GM18498 (cell line): ENCODE measurements at regions not wholly inside any gene's neighbourhood (a gene's known extent, or its start where the extent isn't known, plus 50 kb on each side); places are given as distances from the start of the nearest gene placed in this dataset.
"Not testable (repeated sequence)": the region's sequence is repeated elsewhere in the genome, so short reads cannot be mapped to it uniquely, and the experiment has no call there.

Experiments used
- ATAC-seq: cut with Tn5 transposase; IDR thresholded peaks from one replicate; pipeline ENCODE4 v1.9.1; 2021; ENCODE audit warnings: mild to moderate bottlenecking, moderate library complexity; ENCODE audit not compliant: unreplicated experiment

GRCh38 chr6:141464896-141465295 is 667.8 kb upstream of the GJE1 start:
- no peak for ATAC-seq

DNA sequence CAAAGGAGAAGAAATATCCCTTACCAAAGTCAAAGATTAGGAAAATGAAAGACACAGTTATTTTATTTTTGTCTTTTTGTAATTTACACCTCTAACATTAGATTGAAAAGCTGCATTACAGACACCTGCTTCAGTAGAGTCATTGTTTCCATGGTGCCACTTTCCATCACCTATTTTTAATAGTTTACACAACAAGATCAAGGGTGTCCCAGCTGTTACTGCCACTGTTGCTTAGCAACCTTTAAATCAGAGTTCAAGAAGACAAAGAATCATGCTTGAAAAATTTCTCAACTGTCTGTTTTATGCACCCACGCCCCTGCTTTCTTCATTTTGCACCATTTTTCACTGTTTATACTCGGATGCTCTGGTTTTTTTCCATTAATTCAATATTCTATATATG is 668.2 kb upstream of the GJE1 start:
- peak; percentile 82 for ATAC-seq

GRCh38 chr6:141463237-141463977 is 669.3 kb upstream of the GJE1 start:
- peak; percentile 89 for ATAC-seq

GRCh38 chr6:141460743-141461484 is 671.8 kb upstream of the GJE1 start:
- ATAC-seq, result no peak

DNA sequence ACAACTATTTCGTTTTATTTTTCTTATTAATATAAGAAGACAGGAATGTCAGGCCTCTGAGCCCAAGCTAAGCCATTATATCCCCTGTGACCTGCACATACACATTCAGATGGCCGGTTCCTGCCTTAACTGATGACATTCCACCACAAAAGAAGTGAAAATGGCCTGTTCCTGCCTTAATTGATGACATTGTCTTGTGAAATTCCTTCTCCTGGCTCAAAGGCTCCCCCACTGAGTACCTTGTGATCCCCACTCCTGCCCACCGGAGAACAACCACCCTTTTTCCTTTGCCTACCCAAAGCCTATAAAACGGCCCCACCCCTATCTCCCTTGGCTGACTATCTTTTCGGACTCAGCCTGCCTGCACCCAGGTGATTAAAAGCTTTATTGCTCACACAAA is 672.5 kb upstream of the GJE1 start:
- ATAC-seq, result not testable (repeated sequence)

DNA sequence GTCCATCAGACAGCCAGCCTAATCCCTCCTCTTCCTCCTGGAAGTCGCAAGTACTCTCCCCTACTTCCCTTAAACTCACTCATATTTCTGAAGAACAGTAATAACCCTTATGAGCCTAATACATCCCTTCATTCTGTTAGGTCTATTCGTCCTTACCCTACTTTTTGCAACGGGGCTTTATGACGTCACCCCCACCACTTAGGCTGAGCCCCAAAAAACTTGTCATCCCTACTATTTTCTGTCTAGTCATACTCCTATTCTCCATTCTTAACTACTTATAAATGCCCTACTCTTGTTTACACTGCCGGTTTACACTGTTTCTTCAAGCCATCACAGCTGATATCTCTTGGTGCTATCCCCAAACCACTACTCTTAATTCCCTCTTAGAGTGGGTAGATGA is 674.7 kb upstream of the GJE1 start:
- ATAC-seq, result not testable (repeated sequence)

DNA sequence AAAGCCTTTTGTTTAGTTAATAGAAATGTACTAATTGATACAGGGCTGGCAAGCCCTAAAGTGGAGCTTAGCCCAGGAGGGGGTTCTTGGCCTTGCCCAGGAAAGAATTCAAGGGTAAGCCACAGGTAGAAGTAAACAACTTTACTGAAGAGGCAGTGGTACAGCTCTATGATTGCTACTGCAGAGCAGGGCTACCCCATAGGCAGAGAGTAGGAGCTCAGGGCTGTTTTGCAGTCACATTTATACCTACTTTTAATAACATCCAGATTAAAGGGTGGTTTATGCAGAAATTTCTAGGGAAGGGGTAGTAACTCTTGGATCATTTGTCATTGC is 680.4 kb upstream of the GJE1 start:
- ATAC-seq, result no peak

GRCh38 chr6:141451511-141452353 is 681.0 kb upstream of the GJE1 start:
- no peak for ATAC-seq

DNA sequence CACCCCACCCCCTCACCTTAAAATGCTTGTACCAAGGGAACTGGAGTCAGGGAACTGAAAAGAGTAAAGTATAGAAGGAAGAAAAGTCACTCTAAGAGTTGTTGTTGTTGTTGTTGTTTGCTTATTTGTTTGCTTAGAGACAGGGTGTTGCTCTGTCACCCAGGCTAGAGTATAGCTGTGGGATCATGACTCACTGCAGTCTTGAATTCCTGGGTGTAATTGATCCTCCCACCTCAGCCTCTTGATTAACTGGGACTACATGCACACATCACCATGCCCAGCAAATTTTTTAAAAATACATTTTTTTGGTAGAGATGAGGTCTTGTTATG is 681.6 kb upstream of the GJE1 start:
- ATAC-seq, result no peak

DNA sequence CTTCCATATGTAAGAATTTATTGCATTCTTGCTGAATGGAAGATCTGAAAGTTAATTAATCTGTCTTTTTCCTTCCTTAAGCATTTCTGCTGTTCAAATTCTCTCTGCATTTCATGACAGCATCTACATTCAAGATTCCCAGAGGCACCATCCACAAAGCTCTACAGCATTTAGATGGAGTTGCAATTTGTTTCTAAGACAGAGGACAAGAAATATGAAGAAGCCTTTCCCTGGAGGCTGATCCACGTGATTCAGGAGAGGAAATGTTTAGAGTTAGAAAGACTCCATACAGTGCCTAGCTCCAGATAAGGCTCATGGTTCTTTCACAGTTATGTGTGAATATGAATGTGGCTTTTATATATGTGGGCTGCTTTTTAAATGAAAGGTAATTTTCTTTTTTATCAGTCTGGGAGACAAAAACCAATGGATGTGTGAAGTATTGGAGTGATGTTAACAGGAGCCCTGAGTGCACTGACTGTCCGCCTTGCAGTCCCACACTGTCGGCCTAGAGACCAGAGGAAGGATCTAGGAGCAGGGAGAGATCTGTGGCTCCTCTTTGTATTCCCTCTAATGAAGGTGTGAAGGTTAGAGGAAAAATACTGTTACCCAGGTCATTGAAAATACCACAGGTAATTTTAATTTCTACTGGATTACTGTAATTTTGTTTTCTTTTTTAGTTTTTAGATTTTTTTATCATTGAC is 686.6 kb upstream of the GJE1 start:
- ATAC-seq, result no peak

DNA sequence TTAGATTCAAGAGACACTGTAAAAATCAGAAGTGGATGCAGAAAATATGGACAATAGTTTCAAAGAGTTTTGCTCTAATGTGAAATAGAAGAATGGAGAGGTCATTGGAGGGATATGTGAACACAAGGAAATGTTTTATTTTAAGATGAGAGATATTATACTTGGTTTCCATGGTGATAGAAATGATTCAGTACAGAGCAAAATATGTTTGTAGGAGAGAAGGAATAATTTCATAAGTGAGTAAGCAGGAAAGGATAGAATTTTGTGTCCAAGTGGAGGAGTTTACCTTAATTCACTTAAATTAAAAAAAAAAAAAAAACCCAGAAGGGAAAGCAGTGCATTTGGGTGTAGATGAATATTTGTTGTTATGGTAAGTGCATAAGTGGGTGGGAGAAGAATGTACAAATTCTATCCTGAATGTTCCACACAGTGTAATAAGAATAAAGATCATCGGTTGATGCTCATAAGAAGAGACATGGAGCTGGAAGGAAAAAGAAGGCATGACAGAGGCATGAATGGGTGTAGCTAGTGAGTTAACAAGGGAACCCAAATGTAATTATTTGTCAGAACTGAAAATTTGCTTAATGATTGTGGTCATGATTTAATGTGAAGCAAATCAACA is 688.9 kb upstream of the GJE1 start:
- no peak for ATAC-seq

GRCh38 chr6:141443032-141443431 is 689.7 kb upstream of the GJE1 start:
- ATAC-seq, result no peak

DNA sequence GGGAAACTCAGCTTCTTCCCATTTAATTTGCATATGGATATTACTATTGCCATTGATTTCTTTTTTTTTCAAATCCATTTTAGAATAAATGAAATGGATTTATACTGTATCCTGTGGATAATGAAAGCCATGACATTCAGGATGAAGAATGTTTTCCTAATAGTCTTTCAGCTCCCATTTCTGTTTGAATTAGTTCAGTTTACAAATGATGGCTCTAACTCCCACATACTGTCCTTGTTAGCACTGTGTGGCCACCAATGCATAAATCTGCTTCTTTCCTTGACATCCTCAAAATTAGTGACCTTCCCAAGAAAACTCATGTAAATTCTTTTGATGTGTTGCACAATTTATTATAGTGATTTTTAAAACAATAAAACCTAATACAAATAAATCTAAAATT is 693.2 kb upstream of the GJE1 start:
- no peak for ATAC-seq

DNA sequence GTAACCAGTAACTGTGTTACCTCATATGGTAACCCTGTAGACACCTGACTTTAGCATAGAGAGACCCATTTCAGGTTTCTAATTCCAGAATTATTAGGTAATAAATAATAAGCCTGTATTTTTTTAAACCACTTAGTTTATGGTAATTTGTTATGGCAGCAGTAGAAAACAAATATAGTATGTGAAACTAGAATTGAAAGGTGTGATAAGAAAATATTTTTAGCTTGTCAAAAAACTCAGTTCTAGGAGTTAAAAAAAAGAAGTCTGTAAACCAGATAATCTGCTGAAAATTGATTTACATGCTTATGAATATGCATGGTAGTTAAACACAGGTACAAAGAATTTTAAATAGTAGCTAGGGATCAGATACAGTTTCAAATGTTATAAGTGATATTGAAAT is 695.0 kb upstream of the GJE1 start:
- ATAC-seq, result peak; percentile 55

- no peak for ATAC-seq
Measured at GRCh38 chr6:141437011-141437410, 695.7 kb upstream of the GJE1 start.

DNA sequence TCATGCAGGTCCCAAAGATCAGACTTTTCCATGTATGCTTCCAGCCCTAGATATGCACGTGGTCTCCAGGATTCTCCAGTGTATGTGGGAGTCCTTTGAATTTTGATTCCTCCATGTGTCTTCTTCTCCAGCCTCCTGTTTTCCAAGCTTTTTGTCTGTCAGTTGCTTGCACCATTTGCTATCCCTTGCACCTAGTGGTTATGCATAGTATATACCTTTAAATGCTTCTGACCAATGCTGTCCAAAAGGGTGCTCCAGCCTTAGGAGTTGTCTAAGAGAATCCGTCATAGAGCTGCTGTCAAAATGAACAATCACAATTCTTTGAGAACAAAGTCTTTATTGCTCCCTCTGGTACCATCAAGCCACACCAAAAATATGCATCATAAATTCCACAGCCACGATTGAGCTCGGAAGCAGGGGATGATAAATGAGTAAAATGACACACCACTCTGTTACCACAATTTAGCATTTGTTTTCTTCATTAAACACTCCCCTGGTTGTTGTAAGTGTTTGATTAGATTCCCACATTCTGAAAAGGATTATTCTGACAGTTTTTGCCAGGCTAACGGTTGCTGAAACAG is 706.2 kb upstream of the GJE1 start:
- ATAC-seq, result no peak

DNA sequence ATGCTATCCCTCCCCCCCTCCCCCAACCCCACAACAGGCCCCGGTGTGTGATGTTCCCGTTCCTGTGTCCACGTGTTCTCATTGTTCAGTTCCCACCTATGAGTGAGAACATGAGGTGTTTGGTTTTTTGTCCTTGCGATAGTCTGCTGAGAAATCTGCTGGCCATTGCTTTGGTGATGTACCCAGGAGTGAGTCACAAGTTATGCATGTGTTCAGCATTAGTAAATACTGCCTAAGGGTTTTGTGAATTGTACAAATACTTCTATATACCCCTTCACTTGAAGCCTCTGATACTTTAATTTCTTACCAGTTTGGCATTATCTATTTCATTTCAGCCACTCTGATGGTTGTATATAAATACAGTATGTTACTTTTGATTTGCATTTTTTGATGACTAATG is 711.3 kb upstream of the GJE1 start:
- ATAC-seq, result no peak

GRCh38 chr6:141418076-141418475 is 714.6 kb upstream of the GJE1 start:
- ATAC-seq, result no peak

DNA sequence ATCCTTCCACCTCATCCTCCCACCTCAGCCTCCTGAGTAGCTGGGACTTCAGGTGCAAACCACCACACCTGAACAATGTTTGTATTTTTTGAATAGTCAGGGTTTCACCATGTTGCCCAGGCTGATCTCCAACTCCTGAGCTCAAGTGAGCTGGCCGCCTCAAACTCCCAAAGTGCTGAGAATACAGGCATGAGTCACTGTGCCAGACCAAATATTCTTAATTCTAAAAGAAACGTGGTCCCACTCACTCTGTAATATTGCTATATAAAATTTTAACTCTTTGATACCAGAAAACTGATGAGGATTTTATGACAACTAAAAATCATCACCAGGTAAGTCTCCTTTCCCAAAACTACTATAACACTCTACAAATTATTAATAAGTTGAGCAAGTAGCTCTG is 716.8 kb upstream of the GJE1 start:
- no peak for ATAC-seq

DNA sequence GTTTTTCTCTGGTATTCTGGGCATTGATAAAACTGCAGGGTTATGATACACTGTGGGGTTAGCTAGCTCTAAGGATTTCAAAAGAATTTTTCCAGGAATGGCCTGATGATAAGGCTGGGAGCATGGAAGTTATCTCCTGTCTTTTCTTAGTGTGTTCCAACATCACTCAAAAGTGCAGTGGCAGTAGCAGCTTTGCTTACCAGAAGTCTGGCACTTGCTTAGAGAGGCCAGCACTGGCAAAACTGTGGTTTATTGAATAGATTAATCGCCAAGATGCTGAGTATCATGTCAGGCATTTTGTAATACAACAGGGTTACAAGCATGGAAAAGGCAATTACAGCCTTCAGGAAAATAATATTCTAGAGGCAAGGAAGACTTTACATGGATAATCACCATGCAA is 719.5 kb upstream of the GJE1 start:
- ATAC-seq, result no peak

- ATAC-seq, result no peak
Measured at GRCh38 chr6:141406761-141407160, 726.0 kb upstream of the GJE1 start.
